ENCODE measurements at regions not wholly inside any gene's neighbourhood (a gene's known extent, or its start where the extent isn't known, plus 50 kb on each side); places are given as distances from the start of the nearest gene placed in this dataset.

- TF ChIP-seq CTCF (IDR thresholded peaks at IDR 0.05; ENCODE audit: insufficient read depth, low read length, poor library complexity, severe bottlenecking) (no peak), EZH2phosphoT487 (conservative IDR thresholded peaks at IDR 0.05; ENCODE audit: low read length) (no peak)
Observed at GRCh38 chr3:77933926-77934325, 894.0 kb downstream of the ROBO2 start.
